IPS DF 6.9 (cell line): ENCODE measurements at regions not wholly inside any gene's neighbourhood (a gene's known extent, or its start where the extent isn't known, plus 50 kb on each side); places are given as distances from the start of the nearest gene placed in this dataset.

Experiments used
- DNase-seq: peaks from one replicate; pipeline ENCODE4 v3.0.0-alpha.2; 2013; ENCODE audit warnings: low read depth, low spot score
- H3K27ac ChIP-seq: one replicate; pipeline ENCODE4 v1.5.1; 2013; ENCODE audit warnings: low read length, control low read depth
- H3K27me3 ChIP-seq: 2 replicates; pipeline ENCODE4 v1.6.1; 2013; ENCODE audit warnings: mild to moderate bottlenecking, low read length; ENCODE audit not compliant: control insufficient read depth, insufficient read depth
- H3K36me3 ChIP-seq: 2 replicates; pipeline ENCODE4 v1.6.1; 2013; ENCODE audit warnings: low read length; ENCODE audit not compliant: control insufficient read depth, insufficient read depth
- H3K4me1 ChIP-seq: 2 replicates; pipeline ENCODE4 v1.6.1; 2013; ENCODE audit warnings: low read length; ENCODE audit not compliant: control insufficient read depth, insufficient read depth
- H3K4me3 ChIP-seq: 2 replicates; pipeline ENCODE4 v1.5.1; 2013; ENCODE audit warnings: mild to moderate bottlenecking, low read length
- H3K9me3 ChIP-seq: 2 replicates; pipeline ENCODE4 v1.6.1; 2013; ENCODE audit warnings: low read length, inconsistent platforms; ENCODE audit not compliant: control insufficient read depth, insufficient read depth
- WGBS: extraction: QIAGEN DNeasy Blood & Tissue Kit; methylation state at CpG from one replicate; pipeline ENCODE4 v1.1.7; 2013; ENCODE audit warnings: mixed read lengths, missing lambda C conversion rate; ENCODE audit not compliant: insufficient read length, insufficient coverage; 5-methylcytosine and 5-hydroxymethylcytosine counted together

DNA sequence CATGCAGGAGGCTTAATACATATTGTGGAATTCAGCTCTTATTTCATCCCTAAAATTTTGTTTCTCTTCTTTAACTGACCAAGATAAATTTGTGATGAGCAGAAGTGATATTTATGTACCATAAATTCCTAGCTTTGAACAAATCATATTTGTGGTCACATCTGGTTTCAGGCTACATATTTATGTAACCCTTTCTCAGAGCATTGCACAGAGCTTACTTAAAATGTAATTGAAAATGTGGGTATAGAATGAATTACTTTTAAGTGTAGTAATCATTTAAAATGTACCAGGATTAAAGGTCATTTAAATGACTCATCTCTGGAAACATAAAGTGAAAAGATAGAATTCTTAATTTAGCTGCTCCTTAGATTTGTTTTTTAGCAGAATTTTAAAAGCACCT lies 129.9 kb upstream of the FRMD6 start:
- DNase-seq: no peak

DNA sequence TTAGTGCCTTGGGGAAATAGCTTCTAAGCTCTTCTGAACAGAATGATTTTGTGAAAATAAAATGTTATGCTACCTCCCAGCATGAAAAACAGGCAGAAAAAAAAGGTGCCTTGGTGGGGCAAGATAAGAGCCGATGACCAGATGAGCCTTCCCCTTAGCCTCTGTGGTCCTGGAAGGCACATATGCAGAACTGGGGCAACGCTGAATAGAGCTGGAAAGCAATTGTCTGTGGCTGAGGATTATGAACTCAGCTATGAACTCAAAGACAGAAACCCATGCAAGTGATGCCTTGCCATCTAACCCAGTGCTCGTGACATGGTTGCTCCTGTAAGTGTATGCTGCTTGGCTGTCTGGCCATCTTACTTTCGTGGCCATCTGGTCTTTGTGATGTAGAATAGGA lies 128.5 kb upstream of the FRMD6 start:
- Histone ChIP-seq H3K4me1 (no peaks in the 10 kb centered on the region), H3K4me3 (no peak overlapping the region), H3K9me3 (no peaks in the 10 kb centered on the region), H3K27ac (no peak overlapping the region), H3K36me3 (no peaks in the 10 kb centered on the region), H3K27me3 (no peaks in the 10 kb centered on the region)
- no peak for DNase-seq
- WGBS: no CpG with 5 or more reads among the region's 4 CpGs

More for the DNA sequence above, 129.9 kb upstream of the FRMD6 start:
- no peaks in the 10 kb centered on the region for H3K27me3 ChIP-seq
- H3K36me3 ChIP-seq: no peaks in the 10 kb centered on the region
- H3K4me3 ChIP-seq: no peak overlapping the region
- no peaks in the 10 kb centered on the region for H3K9me3 ChIP-seq
- H3K27ac ChIP-seq: no peak overlapping the region
- no peaks in the 10 kb centered on the region for H3K4me1 ChIP-seq

DNA sequence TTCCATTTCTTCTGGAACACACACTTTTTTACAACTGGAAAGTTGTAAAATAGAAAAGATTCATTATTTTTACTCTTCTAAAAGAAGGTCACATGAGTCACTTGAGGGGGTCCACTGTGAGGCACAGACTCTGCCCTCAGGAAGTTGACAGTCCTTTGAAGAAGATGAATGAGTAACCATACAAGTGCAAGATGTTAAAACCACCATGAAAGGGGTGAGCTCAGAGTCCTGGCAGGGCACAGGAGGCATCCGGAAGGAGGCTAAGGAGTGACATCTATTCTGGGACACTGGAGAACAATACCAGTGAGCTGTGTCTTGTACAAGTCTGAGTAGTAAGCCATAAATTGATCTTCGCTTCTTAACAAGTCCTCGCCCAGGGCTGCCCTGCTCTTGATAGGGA lies 126.0 kb upstream of the FRMD6 start:
- WGBS: no CpG with 5 or more reads among the region's 3 CpGs
- no peak for DNase-seq
- Histone ChIP-seq H3K27me3 (no peaks in the 10 kb centered on the region), H3K4me1 (no peaks in the 10 kb centered on the region), H3K9me3 (no peaks in the 10 kb centered on the region), H3K4me3 (no peak overlapping the region), H3K36me3 (no peaks in the 10 kb centered on the region), H3K27ac (no peak overlapping the region)

DNA sequence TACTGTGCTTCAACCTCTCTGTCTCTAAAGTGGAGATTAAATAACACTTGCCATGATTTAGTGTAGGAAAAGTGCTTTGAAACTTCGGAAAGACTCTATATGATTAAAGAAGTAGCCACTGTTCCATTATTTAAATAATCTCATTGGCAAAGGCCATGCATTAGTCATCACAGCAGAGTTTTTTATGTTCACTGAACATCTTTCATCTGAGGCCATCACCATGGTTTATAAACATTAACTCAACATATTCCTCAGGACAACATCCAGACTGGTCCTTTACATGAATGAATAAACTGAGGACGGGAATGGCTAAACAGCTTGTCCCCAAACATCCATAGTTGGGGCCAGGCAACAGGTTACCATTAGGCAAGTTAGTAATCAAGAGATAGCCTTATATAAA lies 124.6 kb upstream of the FRMD6 start:
- H3K4me1 ChIP-seq: no peaks in the 10 kb centered on the region
- no peaks in the 10 kb centered on the region for H3K27me3 ChIP-seq
- H3K4me3 ChIP-seq: no peak overlapping the region
- DNase-seq: no peak
- H3K9me3 ChIP-seq: no peaks in the 10 kb centered on the region
- H3K36me3 ChIP-seq: no peaks in the 10 kb centered on the region
- H3K27ac ChIP-seq: no peak overlapping the region
- no CpG with 5 or more reads among the region's 2 CpGs for WGBS

DNA sequence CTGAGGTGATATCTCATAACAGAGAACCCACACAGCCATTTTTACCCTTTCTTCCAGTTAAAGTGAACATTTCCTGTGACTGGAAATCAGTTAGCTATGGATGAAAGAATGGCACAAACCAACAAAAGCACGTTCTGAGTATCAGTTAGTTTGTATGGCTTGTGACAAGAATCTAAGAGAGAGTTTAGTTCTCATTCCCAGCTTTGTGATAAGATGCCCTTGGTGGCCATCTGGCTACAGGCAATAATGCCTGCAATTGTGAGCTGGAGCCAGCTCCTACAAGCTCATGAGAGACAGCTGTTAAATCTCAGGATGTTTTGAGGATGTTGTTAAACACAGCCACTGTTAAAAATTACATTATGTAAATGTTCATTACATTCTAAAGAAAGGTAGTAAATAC lies 122.0 kb upstream of the FRMD6 start:
- no peak for DNase-seq
- Histone ChIP-seq H3K4me1 (no peaks in the 10 kb centered on the region), H3K9me3 (no peaks in the 10 kb centered on the region), H3K27ac (no peak overlapping the region), H3K27me3 (no peaks in the 10 kb centered on the region), H3K4me3 (no peak overlapping the region), H3K36me3 (no peaks in the 10 kb centered on the region)
- no CpG with 5 or more reads among the region's 1 CpG for WGBS

- no peak for DNase-seq
- Histone ChIP-seq H3K4me1 (no peaks in the 10 kb centered on the region), H3K9me3 (no peaks in the 10 kb centered on the region), H3K27ac (no peak overlapping the region), H3K36me3 (no peaks in the 10 kb centered on the region), H3K27me3 (no peaks in the 10 kb centered on the region), H3K4me3 (no peak overlapping the region)
- no CpG with 5 or more reads among the region's 2 CpGs for WGBS
These were observed 118.5 kb upstream of the FRMD6 start for GRCh38 chr14:51533160-51533559.

DNA sequence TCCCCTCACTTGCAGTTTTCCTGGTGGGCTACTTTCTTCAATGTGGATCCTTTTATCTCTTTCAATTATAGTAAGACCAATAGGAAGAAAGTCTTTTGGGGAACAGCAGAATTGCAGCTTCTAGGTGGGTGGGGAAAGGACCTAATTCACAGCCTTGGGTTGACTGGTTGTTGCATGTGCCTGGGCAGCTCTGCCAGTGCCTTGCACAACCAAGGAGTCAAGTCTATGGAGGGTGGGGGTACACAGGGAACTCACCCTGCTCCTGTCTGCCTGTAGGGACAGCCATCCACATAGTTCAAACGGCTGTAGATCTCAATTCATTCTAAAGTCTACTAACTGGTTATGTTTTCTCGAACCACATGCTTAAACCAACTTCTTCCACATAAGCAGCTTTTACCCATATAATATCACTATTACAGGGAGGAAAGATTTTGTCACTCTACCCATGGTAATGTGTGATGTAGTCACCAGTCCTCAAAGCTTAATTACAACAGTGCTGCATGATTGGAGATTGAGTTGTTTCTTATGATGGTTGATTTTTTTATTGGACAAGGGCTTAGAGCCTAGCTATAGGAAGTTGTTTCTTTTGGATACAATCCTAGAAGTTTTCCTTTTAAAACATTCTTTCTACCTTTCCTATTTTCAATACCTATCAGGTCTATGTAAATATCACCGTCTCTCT lies 117.7 kb upstream of the FRMD6 start:
- WGBS: 100% methylated on average over 1 of the region's 3 CpGs
- Histone ChIP-seq H3K4me1 (no peaks in the 10 kb centered on the region), H3K4me3 (no peak overlapping the region), H3K36me3 (no peaks in the 10 kb centered on the region), H3K27ac (no peak overlapping the region), H3K27me3 (no peaks in the 10 kb centered on the region), H3K9me3 (no peaks in the 10 kb centered on the region)
- no peak for DNase-seq

DNA sequence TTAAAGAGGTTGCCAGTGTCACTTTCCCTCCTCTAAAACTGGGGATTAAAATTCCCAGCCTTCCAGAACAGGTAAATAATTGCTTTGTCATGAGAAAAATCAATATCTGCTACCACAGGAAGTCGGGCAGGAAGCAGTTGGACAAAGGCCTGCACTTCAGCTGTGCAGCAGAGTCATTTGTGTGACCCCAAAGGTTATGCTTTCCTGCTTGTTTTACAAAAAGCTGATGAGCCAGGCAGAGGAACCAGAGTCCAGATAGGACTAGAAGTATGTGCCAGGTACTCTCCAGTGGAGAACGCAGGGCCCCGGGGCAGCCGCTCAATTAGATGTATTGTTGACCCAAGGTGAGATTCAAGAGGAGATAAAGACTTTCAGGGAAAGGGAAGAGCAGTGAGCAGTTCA lies 117.1 kb upstream of the FRMD6 start:
- no peak overlapping the region for H3K27ac ChIP-seq
- no peaks in the 10 kb centered on the region for H3K36me3 ChIP-seq
- no peak overlapping the region for H3K4me3 ChIP-seq
- H3K27me3 ChIP-seq: no peaks in the 10 kb centered on the region
- WGBS: no CpG with 5 or more reads among the region's 4 CpGs
- no peaks in the 10 kb centered on the region for H3K9me3 ChIP-seq
- DNase-seq: no peak
- H3K4me1 ChIP-seq: no peaks in the 10 kb centered on the region

GRCh38 chr14:51535443-51536044 lies 116.2 kb upstream of the FRMD6 start:
- WGBS: no CpG with 5 or more reads among the region's 2 CpGs
- H3K4me3 ChIP-seq: no peak overlapping the region

DNA sequence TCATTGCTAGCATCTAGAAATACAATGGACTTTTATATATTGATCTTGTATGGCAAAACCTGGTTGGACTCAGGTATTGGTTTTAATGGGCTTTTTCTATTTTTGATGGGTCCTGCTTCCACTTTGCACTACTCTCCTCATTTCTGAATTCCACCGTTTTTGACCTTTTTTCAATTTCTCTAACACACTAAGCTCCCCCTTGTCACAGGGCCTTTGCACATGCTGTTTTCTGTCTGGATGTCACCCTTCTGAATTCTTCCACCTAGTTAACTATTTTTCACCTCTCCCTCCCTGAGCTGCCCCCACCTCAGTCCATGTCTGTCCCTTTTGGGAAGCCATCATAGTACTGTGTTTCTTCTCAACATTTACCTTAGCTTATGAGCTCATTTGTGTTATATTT lies 112.7 kb upstream of the FRMD6 start:
- Histone ChIP-seq H3K4me3 (no peak overlapping the region), H3K27ac (no peak overlapping the region), H3K27me3 (no peaks in the 10 kb centered on the region), H3K36me3 (no peaks in the 10 kb centered on the region), H3K4me1 (no peaks in the 10 kb centered on the region), H3K9me3 (no peaks in the 10 kb centered on the region)
- no peak for DNase-seq
- WGBS: no CpG with 5 or more reads among the region's 1 CpG

More at GRCh38 chr14:51535443-51536044, 116.2 kb upstream of the FRMD6 start:
- Histone ChIP-seq H3K27me3 (no peaks in the 10 kb centered on the region), H3K9me3 (no peaks in the 10 kb centered on the region), H3K4me1 (no peaks in the 10 kb centered on the region), H3K27ac (no peak overlapping the region), H3K36me3 (no peaks in the 10 kb centered on the region)
- DNase-seq: no peak

DNA sequence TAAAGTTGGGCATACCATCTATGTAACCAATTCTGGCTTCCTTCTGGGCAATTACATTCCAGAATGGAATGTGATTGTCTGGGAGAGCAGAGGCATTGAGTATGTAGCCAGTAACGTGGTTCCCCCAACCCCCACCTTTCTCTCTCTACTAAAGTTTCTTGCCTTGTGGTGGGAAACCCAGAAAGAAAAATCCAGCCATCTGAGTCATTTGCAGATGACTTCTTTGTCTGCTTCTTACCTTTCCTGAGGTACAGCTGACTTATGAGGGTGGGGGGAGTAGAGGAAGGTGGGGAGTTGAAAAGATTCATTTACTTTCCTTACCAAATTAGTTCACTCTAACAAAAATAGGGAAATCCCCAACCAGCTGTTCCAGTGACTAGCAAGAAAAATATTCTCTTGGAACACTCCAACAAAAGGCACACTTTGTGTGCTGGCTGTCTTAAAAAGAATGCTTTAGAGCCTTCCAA lies 112.1 kb upstream of the FRMD6 start:
- Histone ChIP-seq H3K9me3 (no peaks in the 10 kb centered on the region), H3K27me3 (no peaks in the 10 kb centered on the region), H3K27ac (no peak overlapping the region), H3K36me3 (no peaks in the 10 kb centered on the region), H3K4me3 (no peak overlapping the region), H3K4me1 (no peaks in the 10 kb centered on the region)
- no CpG with 5 or more reads among the region's 1 CpG for WGBS
- peak; percentile 20 for DNase-seq
